ENCODE measurements at regions not wholly inside any gene's neighbourhood (a gene's known extent, or its start where the extent isn't known, plus 50 kb on each side); places are given as distances from the start of the nearest gene placed in this dataset.

- TF ChIP-seq CTCF (IDR thresholded peaks at IDR 0.05) (no peak), EP300 (IDR thresholded peaks at IDR 0.05) (no peak), POLR2A (IDR thresholded peaks at IDR 0.05) (no peak)
Measured at GRCh38 chr9:85158512-85158911, 489.0 kb downstream of the NTRK2 start.
